Left renal cortex interstitium (tissue), 4 donors: ENCODE measurements at regions not wholly inside any gene's neighbourhood (a gene's known extent, or its start where the extent isn't known, plus 50 kb on each side); places are given as distances from the start of the nearest gene placed in this dataset.
"Not testable (repeated sequence)": the region's sequence is repeated elsewhere in the genome, so short reads cannot be mapped to it uniquely, and the experiment has no call there.

ENCODE experiments used
- DNase-seq, 4 donors: peaks; one replicate each; pipeline ENCODE4 v3.0.0-alpha.2; 2013; ENCODE audit warnings: low read depth in 4 of 4, low spot score in 2 of 4, missing footprints in 1 of 4

DNA sequence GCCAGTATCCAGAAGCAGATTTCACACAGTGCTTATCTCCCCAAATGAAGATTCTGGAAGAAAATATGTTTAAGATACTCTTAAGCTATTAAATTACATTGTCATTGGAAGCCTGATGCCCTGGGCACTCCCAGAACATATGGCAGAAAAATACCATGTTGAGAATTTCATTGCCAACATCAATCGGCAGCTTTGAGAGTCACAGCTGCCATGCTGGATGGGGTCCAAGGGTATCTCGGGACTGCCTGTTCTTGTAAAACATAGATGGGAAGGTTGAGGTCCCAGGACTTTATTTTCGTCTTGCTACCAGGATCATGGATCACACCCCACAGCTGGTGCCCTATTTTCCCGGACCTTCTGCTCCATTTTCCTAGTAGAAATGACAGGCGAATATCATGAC, 632.5 kb downstream of the SUCLG1 start:
- DNase-seq = no peak

DNA sequence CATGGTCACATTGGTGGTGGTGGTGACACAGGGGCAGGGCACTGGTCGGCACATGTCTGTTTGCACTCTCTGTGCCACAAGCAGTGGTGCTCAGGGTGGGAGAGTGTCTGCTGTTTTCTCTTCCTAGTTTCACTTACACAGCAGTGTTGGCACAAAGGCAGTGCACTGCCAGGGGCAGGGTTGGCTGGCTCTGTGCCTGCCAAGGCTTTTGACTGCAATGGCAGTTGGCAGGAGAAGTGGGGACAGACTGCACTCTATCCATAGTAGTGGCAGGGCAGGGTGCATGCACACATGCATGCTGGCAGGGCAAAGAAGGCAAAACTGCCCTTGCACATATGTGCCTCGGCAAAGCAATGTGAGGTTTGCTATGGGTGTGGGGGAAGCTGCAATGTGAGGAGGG, 635.9 kb downstream of the SUCLG1 start:
- no peak for DNase-seq

DNA sequence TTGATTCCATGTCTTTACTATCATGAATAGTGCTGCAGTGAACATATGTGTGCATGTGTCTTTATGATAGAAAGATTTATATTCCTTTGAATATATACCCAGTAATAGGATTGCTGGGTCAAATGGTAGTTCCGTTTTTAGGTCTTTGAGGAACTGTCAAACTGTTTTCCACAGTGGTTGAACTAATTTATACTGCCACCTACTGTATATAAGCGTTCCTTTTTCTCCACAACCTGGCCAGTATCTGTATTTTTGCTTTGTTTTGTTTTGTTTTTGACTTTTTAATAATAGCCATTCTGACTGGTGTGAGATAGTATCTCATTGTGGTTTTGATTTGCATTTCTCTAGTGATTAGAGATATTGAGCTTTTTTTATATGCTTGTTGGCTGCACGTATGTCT, 641.6 kb downstream of the SUCLG1 start:
- DNase-seq = no peak

DNA sequence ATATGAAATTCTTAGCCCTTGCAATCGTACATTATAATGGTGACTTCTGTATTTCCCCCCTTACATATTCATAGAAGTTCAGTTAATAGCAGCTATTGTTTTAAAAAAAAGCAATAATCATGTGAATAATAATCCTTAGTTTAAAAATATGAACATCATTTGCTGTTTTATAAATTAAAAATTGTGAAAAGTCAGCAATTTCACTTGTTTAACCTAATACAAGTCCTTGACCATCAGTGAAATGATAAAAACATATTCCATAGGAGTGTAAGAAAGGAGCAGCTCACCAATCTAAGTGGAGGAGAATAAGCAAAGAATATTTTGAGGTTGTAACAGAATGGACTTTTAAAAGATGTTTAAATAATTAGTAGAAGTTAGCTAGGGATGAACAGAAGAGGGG, 650.2 kb downstream of the SUCLG1 start:
- no peak for DNase-seq

DNA sequence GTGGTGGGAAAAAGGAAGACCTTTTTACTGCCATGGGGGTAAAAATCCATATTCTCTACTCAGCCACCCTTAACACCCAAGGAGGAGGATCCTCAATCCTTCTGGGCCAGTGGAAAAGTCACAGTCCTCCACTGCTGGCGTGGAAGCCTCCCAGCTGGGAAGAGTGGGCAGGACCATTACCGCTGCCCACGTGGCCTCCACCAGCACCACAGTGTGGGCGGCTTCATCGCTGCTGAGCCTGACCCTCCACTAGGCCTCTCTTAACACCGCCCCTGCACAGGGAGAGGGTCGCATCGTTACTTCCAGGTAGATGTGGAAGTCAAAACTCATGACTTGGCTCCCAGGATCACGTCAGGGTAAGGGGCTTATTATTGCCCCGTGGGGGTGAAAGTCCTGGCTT, 656.5 kb downstream of the SUCLG1 start:
- DNase-seq = no peak

DNA sequence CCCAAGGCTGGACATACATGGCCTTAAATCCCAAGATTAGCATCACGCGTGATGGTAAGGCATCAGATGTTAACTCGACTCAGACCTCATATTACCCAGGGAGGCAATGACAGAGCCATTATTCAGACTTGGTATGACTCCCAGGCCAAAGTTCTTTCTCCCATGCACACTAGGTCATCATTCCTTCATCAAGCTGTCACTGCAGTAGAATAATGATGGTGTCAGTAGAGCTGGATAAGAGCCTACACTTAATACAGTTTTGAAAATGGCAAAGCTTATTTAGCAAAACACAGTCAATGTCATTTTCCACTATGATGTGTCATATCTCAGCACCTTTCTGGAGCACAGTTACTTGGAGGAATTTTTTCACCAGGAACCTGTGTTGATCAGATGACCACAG, 663.3 kb downstream of the SUCLG1 start:
- DNase-seq = no peak

DNA sequence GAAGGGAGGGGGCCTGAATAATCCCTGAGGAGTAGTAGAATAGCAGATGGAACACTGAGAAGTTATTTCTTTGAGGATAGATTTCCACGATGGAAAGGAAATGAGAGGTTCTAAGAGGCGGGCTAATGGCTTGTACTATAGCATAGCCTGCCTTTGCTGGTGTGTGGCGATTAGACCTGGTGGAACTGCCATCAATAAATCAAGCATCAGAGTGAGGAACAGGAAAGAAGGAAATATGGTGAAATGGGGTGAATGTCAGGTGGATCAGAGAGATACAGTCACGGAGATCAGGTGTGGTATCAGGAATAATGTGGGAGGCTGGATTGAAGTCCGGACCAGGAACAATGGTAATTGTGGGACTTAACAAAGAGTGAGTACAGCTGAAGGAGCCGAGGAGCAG, 668.6 kb downstream of the SUCLG1 start:
- not testable (repeated sequence) for DNase-seq

DNA sequence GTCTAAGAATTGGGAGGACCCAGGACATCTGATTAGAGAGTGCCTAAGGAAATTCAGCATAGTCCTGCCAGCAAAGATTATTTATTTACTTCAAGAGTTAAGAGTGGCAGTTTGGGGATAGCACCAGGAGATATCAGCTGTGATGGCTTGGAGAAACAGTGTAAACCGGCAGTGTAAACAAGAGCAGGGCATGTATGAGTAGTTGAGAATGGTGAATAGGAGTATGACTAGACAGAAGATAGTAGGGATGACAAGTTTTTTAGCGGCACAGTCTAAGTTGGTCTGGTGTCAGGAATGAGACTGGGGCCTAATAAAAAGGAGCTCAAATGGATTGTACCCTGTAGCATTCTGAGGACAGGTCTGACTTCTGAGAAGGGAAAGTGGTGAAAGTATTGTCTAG, 669.4 kb downstream of the SUCLG1 start:
- not testable (repeated sequence) for DNase-seq

DNA sequence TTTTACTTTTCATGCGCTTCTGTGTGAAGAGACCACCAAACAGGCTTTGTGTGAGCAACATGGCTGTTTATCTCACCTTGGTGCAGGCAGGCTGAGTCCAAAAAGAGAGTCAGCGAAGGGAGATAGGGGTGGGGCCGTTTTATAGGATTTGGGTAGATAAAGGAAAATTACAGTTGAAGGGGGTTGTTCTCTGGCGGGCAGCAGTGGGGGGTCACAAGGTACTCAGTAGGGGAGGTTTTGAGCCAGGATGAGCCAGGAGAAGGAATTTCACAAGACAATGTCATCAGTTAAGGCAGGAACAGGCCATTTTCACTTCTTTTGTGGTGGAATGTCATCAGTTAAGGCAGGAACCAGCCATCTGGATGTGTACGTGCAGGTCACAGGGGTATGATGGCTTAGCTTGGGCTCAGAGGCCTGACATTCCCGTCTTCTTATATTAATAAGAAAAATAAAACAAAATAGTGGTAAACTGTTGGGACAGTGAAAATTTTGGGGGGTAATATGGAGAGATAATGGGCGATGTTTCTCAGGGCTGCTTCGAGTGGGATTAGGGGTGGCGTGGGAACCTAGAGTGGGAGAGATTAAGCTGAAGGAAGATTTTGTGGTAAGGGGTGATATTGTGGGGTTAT, 670.0 kb downstream of the SUCLG1 start:
- DNase-seq = not testable (repeated sequence)

DNA sequence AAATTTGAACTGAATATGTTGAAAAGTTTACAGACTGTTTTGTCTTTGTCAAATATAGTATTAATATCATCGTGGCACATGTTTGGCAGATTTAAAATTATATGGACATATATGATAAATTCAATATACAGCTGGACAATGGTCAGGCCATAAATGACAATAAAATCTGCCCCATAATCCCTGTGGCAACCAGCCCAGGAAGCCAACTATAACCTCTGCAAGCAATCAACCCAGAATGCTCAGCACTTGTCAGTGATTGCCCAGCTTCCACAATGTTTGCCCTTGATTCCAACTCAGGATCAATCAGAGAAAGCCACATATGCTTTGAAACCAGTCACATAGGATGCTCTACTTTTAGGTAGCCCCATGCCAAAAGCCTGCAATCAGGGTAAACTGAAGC, 671.9 kb downstream of the SUCLG1 start:
- no peak for DNase-seq

DNA sequence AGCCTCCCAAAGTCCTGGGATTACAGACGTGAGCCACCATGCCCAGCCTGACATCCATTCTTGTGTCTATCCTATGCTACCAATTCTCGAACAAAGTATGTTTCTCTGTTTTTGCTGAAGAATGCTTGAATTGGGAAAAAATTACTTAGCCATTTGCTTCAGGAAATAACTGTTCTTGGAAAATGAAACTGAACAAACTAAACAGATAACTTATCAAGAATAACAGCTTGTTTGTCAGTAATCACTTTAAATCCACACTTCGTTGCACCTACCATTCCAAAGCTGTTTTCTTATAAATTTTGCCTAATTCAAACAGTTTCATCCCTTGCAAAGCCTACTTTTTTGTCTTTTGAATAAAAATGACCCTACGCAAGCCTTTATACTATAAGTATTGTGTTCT, 672.9 kb downstream of the SUCLG1 start:
- DNase-seq = no peak

DNA sequence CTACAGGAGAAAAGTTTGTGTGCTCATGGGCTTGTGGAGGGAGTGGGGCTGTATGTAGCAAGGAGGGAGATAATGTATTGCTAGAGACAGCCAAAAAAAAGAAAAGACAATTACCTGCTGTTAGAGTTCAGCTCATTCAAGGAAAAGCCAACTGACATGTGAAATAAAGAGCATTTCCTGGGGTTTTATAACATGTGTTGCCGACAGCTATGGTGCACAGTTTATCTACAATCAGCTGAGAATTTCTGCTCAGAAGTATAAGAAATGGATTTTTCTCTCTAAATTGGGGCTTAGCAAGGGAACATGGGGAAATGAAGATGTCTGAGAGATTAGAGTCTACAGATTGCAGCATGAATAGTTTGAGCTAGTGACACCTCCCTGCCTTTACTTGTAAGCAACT, 674.1 kb downstream of the SUCLG1 start:
- no peak for DNase-seq

DNA sequence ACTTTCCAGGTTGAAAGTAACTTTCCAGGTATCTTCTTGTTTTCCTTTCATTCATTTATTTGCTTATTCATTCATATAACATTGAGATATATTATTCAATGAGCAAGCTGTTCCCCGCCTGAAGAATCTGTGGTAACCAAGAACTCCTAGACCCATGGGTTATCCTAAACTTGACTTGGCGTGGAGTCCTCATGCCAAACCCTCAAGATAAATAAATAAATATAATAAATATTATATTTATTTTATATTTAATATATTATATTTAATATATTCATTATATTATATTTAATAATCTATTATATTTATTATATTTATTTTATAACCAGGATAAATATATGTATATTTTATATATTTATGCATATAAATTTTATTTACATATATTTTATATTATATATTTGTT, 674.8 kb downstream of the SUCLG1 start:
- no peak for DNase-seq

DNA sequence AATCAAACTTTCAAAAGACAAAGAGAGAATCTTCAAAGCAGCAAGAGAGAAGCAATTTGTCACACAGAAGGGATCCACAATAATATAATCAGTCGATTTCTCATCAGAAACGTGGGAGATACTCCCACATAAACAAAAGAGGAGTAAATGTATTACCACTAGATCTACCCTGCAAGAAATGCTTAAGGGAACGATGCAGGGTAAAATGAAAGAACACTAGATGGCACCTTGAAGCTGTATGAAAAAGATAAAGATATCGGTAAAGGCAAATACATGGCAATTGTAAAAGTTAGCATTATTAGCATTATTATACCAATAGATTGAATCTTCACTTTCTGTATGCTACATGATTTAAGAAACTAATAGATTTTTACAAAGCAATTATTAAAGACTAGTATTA, 677.0 kb downstream of the SUCLG1 start:
- DNase-seq = no peak

DNA sequence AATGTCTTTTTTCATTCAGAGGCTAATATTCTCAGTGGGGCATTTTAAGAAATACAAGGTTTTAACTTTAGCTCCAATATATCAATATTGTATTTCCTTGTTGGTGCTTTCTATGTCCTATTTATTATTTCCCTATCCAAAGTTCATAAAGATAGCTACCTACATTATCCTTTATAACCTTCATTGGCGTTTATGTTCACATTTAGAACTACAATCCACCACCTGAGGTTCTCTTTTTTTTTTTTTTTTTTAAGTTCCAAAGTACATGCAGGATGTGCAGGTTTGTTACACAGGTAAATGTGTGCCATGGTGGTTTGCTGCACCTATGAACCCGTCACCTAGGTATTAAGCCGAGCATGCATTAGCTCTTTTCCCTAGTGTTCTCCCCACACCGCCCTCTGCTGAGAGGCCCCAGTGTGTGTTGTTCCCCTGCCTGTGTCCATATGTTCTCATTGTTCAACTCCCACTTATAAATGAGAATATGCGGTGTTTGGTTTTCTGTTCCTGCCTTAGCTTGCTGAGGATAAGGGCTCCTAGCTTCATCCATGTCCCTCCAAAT, 694.6 kb downstream of the SUCLG1 start:
- no peak for DNase-seq

DNA sequence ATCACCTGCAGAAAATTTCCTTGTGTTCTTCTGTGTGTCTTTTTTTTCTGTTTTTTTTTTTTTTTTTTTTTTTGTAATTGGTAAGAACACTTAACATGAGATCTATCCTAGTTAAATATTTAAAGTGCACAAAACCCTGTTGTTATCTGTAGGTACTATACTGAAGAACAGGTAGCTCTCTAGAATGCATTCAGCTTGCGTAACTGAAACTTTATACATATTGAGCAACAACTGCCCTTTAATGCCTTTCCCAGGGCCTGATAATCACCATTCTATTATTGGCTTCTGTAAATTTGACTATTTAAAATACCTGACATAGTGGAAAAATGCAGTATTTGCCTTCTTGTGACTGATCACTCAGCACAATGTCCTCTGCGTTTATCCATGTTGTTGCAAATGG, 701.8 kb downstream of the SUCLG1 start:
- no peak for DNase-seq

DNA sequence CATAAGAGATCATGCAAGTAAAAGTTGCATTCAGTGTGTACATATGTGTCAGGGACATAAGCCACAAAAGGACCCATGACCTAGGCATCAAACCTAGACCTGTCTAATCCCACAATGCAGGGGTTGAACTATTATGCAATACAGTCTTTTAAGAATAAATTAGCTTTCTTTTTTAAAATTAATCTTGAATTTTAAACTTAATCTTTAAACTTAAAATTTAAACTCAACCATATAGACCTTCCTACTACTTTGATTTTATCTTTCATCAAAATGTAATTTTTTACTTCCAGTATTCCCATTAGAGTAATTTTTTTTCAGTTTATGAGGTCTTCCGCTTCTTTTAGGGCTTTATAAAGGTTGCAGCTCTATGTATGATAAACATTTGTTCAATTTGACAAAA, 702.9 kb downstream of the SUCLG1 start:
- no peak for DNase-seq

DNA sequence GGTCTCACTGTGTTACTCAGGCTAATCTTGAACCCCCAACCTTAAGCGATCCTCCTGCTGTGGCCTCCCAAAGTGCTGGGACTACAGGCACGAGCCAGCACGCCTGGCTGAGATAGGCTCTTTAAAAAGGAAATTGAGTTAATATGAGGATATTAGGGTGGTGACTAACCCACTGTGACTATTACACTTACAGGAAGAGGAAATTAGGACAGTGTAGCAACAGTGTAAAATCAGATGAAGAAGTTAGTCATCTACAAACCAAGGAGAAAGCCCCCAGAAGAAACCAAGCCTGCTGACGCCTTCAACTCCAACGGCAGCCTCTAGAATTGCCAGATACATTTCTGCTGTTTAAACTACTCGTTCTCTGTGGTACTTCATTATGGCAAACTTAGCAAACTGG, 711.9 kb downstream of the SUCLG1 start:
- no peak for DNase-seq

DNA sequence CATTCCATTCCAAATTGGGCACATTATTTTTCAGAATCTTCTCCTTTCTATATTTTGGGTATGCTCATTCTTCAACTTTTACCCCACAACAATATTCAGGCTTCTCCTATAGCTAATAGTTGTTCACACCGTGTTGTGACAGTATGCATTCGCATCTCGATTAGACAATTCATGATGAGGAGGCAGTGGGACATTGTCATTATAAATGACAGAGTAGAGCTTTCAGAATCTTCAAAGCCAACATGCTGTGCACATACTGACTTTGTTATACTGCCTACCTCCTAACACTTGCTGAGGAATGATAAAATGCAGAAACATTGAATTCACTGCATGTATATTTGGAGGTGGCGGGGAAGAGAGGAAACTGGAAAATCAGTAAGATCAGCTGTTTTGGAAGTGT, 714.2 kb downstream of the SUCLG1 start:
- DNase-seq = no peak

DNA sequence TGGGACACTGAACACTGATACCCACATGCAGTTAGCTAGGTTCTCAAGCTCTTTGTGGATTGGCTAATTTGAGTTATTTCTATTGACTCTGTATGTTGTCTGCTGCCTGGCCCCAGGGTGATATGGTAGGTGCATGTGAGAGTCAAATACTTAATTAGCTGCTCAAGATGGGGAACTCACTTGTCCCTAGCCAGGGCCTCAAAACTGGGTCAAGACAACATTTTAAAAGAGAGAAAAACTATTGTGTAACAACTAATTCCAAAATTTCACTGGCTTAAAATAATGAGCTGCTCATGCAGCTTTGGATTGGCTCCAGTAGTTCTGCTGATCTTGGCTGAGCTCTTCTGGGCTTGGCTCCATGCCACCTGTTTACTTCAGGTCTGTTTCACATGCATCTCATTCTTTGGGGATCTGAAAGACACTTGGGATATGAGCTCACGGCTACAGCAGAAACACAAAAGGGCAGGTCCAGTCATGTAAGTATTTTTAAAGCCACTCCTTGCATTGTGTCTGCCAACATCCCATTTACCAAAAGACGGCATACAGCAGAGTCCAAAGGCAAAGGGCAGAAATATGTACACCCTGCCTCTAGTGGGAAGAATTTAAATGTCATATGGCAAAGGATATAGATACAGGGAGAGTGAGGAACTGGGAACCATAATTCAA, 716.8 kb downstream of the SUCLG1 start:
- DNase-seq = no peak

DNA sequence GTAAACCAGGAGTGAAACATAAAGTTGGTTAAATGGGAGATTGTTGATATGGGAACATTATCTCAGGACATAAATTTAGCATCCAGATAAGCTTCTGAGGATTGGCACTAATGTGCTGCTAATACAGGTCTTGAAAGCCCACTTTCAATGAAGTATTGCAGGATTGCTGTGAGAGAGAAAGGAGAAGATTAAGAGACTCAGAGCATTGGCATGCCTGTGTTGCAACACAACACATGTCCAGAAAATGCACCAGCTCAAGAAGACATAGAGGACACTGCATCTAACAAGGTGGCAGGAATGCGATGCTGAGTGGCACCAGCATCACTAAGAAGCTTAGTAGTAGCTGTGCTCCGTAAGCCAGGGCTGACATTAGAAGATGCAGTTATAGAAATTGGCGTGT, 728.9 kb downstream of the SUCLG1 start:
- DNase-seq = no peak

DNA sequence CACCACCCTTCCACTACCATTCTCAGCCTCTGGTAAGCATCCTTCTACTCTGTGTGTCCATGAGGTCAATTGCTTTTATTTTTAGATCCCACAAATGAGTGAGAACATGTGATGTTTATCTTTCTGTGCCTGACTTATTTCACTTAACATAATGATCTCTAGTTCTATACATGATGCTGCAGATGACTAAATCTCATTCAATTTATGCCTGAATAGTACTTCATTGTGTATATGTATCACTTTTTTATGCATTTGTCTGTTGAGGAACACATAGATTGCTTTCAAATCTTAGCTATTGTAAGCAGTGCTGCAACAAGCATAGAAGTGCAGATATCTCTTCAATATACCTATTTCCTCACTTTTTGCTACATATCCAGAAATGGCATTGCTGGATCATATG, 733.3 kb downstream of the SUCLG1 start:
- no peak for DNase-seq

DNA sequence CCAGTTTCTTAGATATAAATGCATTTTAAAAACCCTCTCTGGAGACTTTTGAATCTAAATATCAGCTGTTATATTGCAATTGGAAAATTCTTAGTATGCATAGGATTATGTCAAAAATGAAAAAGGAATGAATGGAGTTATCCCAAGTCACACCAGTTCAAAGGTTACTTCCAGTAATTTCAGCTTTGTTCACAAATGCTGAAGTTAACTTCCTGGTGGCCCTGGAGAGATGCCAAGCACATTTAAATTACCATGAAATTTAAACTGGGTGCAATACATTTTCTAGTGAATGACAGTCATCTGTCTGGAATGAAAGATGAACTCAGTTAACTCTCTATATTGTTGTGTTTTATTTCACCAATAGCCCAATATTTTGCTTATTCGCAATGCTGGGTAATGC, 753.9 kb downstream of the SUCLG1 start:
- DNase-seq = no peak
